ENCODE measurements at regions not wholly inside any gene's neighbourhood (a gene's known extent, or its start where the extent isn't known, plus 50 kb on each side); places are given as distances from the start of the nearest gene placed in this dataset.

DNA sequence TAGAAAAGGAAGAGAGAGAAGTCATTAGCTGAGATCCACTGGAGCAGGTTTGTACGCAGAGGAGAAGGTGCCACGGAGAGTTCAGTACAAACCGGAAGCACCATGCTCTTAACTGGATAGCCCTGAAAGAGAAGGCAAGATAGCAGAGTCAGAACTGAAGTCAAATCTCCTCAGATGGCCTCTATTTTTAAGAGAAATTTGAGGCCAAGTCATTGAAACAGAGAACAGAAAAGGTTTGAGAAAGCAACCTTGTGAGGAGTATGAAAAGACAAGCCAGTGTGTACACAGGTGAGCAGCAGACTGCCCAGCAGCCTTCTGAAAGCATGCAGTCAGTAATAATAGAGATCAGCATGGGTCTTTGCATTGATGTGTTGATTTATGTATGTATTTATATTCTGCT, 66.1 kb upstream of the SPRED1 start:
- no peaks in the 10 kb centered on the region for H3K4me1 ChIP-seq
- no peak for DNase-seq
- H3K27ac ChIP-seq: no peak overlapping the region
- H3K4me3 ChIP-seq: no peak overlapping the region
- no peaks in the 10 kb centered on the region for H3K9me3 ChIP-seq
- no peaks in the 10 kb centered on the region for H3K36me3 ChIP-seq
- TF ChIP-seq POLR2A (IDR thresholded peaks at IDR 0.05): no peak
- TF ChIP-seq, protein P1, sequence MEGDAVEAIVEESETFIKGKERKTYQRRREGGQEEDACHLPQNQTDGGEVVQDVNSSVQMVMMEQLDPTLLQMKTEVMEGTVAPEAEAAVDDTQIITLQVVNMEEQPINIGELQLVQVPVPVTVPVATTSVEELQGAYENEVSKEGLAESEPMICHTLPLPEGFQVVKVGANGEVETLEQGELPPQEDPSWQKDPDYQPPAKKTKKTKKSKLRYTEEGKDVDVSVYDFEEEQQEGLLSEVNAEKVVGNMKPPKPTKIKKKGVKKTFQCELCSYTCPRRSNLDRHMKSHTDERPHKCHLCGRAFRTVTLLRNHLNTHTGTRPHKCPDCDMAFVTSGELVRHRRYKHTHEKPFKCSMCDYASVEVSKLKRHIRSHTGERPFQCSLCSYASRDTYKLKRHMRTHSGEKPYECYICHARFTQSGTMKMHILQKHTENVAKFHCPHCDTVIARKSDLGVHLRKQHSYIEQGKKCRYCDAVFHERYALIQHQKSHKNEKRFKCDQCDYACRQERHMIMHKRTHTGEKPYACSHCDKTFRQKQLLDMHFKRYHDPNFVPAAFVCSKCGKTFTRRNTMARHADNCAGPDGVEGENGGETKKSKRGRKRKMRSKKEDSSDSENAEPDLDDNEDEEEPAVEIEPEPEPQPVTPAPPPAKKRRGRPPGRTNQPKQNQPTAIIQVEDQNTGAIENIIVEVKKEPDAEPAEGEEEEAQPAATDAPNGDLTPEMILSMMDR (IDR thresholded peaks at IDR 0.05): no peak
- no peaks in the 10 kb centered on the region for H3K27me3 ChIP-seq

DNA sequence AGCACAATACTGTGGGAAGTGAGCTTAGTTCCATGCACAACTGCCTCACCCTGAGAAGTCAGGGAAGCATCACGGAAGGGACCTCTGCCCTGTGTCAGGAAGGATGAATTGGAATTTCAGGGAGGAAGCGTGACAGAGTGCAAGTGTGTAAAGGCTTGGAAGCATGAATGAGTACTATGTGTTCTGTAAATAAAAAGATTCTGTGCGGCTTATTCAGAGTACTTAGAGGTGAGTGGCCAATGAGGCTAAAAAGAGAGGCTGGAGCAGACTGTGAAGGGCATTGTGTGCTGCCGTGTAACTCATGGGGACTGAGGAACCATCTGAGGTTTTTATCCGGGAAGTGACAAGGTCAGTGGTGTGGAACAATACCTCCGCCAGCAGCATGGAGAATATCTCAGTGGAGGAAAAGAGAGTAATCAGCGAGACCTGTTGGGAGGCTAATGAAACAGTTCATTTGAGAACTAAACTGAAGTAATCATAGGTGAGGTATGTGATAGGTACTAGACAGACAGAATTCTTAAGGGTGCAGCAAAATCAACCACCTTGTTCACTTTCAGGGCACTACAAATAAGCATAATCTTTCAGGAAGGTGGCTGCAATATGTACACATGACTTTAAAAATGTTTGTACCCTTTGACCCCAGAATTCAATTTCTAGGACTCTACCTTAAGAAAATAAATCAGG, 64.9 kb upstream of the SPRED1 start:
- no peaks in the 10 kb centered on the region for H3K36me3 ChIP-seq
- H3K27me3 ChIP-seq: no peaks in the 10 kb centered on the region
- no peak for DNase-seq
- TF ChIP-seq, protein P1 (IDR thresholded peaks at IDR 0.05): no peak
- TF ChIP-seq POLR2A (IDR thresholded peaks at IDR 0.05): no peak
- no peak overlapping the region for H3K4me3 ChIP-seq
- no peaks in the 10 kb centered on the region for H3K9me3 ChIP-seq
- no peak overlapping the region for H3K27ac ChIP-seq
- no peaks in the 10 kb centered on the region for H3K4me1 ChIP-seq

DNA sequence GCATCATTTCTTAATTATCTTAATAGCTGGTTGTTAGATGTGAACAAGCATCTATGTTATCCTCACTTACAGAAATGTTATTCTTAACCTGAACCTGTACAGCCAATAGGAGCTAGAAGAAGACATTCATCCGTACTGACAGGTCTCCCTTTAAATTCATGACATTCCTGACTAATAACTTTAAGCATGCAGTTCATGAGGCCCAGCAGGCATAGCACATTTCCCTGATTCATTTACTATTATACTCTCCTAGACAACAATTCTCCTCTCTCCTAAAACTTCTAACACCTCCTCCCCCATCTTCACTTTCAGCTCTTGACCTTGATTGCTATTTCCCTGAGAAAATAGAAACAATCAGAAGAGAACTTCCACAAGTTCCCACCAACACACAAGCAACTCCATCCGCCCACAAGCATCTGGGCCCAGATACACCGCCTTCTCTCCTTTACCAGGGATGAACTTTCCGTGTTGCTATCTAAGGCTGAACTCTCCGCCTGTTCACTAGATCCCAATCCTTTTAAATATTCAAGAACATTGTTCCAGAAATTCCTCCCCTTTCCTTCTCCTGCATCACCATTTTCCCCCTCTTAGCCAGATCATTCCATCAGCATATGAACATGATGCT, 62.9 kb upstream of the SPRED1 start:
- no peak overlapping the region for H3K27ac ChIP-seq
- no peaks in the 10 kb centered on the region for H3K4me1 ChIP-seq
- H3K4me3 ChIP-seq: no peak overlapping the region
- TF ChIP-seq, protein P1 (IDR thresholded peaks at IDR 0.05): no peak
- TF ChIP-seq POLR2A (IDR thresholded peaks at IDR 0.05): no peak
- no peaks in the 10 kb centered on the region for H3K36me3 ChIP-seq
- H3K27me3 ChIP-seq: no peaks in the 10 kb centered on the region
- no peaks in the 10 kb centered on the region for H3K9me3 ChIP-seq
- DNase-seq: no peak

DNA sequence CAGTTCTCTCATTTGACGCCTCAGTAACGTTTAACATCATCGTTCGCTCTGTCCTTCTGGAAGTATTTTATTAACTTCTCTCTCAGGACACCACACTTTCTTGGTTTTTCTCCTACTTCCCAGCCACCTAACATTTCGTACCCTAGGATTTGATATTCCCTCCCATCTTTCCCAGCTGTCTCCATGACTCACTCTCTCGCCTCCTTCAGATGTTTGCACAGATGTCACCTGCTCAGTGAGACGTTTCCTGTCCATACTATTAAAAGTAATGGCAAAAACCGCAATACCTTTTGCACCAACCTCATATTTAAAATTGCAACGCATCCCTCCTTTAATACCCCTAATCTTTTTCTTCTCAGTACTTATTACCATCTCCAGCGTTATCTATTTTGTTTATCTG, 62.1 kb upstream of the SPRED1 start:
- H3K4me1 ChIP-seq: no peaks in the 10 kb centered on the region
- no peaks in the 10 kb centered on the region for H3K9me3 ChIP-seq
- no peak overlapping the region for H3K27ac ChIP-seq
- no peak overlapping the region for H3K4me3 ChIP-seq
- H3K27me3 ChIP-seq: no peaks in the 10 kb centered on the region
- DNase-seq: no peak
- TF ChIP-seq, protein P1 (IDR thresholded peaks at IDR 0.05): no peak
- no peak for TF ChIP-seq POLR2A (IDR thresholded peaks at IDR 0.05)
- H3K36me3 ChIP-seq: no peaks in the 10 kb centered on the region

DNA sequence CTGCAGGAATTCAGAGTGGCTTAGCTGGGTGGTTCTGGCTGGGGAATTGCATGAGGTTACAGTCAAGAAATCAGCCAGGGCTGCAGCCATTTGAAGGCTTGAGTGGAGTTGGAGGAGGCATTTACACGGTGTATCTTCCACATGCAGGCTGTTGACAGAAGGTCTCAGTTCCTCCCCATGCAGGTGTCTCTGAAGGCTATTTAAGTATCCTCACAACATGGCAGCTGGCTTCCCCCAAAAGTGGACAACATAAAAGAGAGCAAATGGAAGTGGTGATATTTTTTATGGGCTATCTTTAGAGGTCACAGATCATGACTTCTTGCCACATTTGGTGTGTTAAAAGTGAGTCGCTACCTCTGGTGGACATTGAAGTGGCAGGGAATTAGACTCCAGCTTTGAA, 60.1 kb upstream of the SPRED1 start:
- no peak for DNase-seq
- Histone ChIP-seq H3K4me1 (no peaks in the 10 kb centered on the region), H3K4me3 (no peak overlapping the region), H3K27me3 (no peaks in the 10 kb centered on the region), H3K27ac (no peak overlapping the region), H3K9me3 (no peaks in the 10 kb centered on the region), H3K36me3 (no peaks in the 10 kb centered on the region)
- TF ChIP-seq POLR2A (IDR thresholded peaks at IDR 0.05): no peak
- TF ChIP-seq, protein P1 (IDR thresholded peaks at IDR 0.05): no peak

Data from Peyer's patch (tissue), 4 donors.